MM.1S (cell line): ENCODE measurements at regions not wholly inside any gene's neighbourhood (a gene's known extent, or its start where the extent isn't known, plus 50 kb on each side); places are given as distances from the start of the nearest gene placed in this dataset.

Experiments
- CTCF ChIP-seq: fragments of 300-600 bp; sonication (generic); IDR thresholded peaks from 2 replicates; pipeline ENCODE4 v1.5.1; 2016; ENCODE audit warnings: antibody characterized with exemption, low read length, mixed read lengths
- EZH2 ChIP-seq: fragments of 300-600 bp; sonication (generic); optimal IDR thresholded peaks from 2 replicates; pipeline ENCODE3; 2017; ENCODE audit warnings: low read depth, mild to moderate bottlenecking, antibody characterized with exemption, low read length, mixed read lengths
- EZH2phosphoT487 ChIP-seq: fragments of 300-600 bp; sonication (generic); IDR thresholded peaks from 2 replicates; pipeline ENCODE4 v1.6.1; 2018; ENCODE audit warnings: antibody characterized with exemption, low read length

DNA sequence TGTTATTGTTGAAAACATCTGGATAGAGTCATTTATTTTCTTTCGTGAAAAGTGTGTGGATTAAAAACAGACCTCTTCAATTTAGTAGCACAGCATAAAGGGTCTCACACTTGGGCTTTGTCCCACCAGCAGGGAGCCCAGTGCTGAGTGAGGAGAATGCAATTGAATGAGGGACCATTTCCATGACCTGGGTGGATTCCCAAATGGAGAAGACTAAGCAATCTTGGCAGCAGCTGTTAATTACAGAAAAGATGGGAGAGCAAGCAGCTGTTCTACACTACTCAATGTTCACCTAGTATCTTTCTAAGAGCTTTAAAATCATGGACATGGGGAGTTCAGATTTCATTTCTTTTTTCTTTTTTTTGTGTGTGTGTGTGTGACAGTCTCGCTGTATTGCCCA is 121.8 kb upstream of the FN1 start:
- TF ChIP-seq CTCF (no peak), EZH2 (no peak), EZH2phosphoT487 (no peak)
